IMR-90 (cell line): ENCODE measurements at regions not wholly inside any gene's neighbourhood (a gene's known extent, or its start where the extent isn't known, plus 50 kb on each side); places are given as distances from the start of the nearest gene placed in this dataset.

Experiments used
- ATAC-seq: fragments of 200-7000 bp; cut with Tn5 transposase; 2 replicates; pipeline ENCODE4 v1.9.1; 2020; ENCODE audit warnings: low read depth, mild to moderate bottlenecking, moderate library complexity
- BruUV-seq: library from RNA; stranded (reverse); fragments of 400-500 nt; replicated peaks from 2 replicates; lab custom pipeline; 2021; lab: Mats Ljungman, UMichigan
- CTCF ChIA-PET: fragments of 300-600 bp; formaldehyde crosslinking; extraction: SDS; loops from one replicate; lab custom pipeline; 2021; ENCODE audit warnings: antibody characterized with exemption; lab: Yijun Ruan, JAX
- POLR2A ChIA-PET: fragments of 300-600 bp; sonication (Branson Sonifier 250); formaldehyde crosslinking; loops from one replicate; lab custom pipeline; 2022; ENCODE audit warnings: antibody characterized with exemption; ENCODE audit not compliant: unreplicated experiment; lab: Charles Lee
- DNase-seq: peaks from one replicate; pipeline ENCODE4 v3.0.0; 2013
- H2AFZ ChIP-seq: replicated peaks from 2 replicates; pipeline ENCODE3; 2013; ENCODE audit warnings: low read length, mild to moderate bottlenecking; ENCODE audit not compliant: poor library complexity
- H2AK5ac ChIP-seq: 2 replicates; pipeline ENCODE4 v1.6.1; 2013; ENCODE audit warnings: low read depth, low read length, inconsistent platforms
- H2AK9ac ChIP-seq: replicated peaks from 2 replicates; pipeline ENCODE3; 2013; ENCODE audit warnings: mild to moderate bottlenecking, low read depth, low read length, moderate library complexity; ENCODE audit not compliant: poor library complexity
- H2BK120ac ChIP-seq: 2 replicates; pipeline ENCODE4 v1.6.1; 2013; ENCODE audit warnings: low read depth, low read length, inconsistent platforms
- H2BK15ac ChIP-seq: 3 replicates; pipeline ENCODE4 v1.6.1; 2013; ENCODE audit warnings: low read depth, low read length, inconsistent platforms
- H2BK20ac ChIP-seq: 2 replicates; pipeline ENCODE4 v1.6.1; 2013; ENCODE audit warnings: low read depth, mild to moderate bottlenecking, inconsistent platforms, low read length, moderate library complexity
- H2BK5ac ChIP-seq: 2 replicates; pipeline ENCODE4 v1.6.1; 2013; ENCODE audit warnings: mild to moderate bottlenecking, low read depth, low read length, inconsistent platforms; ENCODE audit not compliant: poor library complexity, severe bottlenecking
- H3K14ac ChIP-seq: replicated peaks from 2 replicates; pipeline ENCODE4 v1.6.1; 2013; ENCODE audit warnings: low read depth, low read length, inconsistent platforms
- H3K18ac ChIP-seq: 2 replicates; pipeline ENCODE4 v1.6.1; 2013; ENCODE audit warnings: low read depth, low read length, control low read depth
- H3K23ac ChIP-seq: 2 replicates; pipeline ENCODE4 v1.6.1; 2013; ENCODE audit warnings: low read depth, low read length, inconsistent platforms
- H3K27ac ChIP-seq: 2 replicates; pipeline ENCODE4 v1.5.1; 2013; ENCODE audit warnings: mild to moderate bottlenecking, control low read depth, low read length; ENCODE audit not compliant: insufficient read depth
- H3K27me3 ChIP-seq: 2 replicates; pipeline ENCODE4 v1.6.1; 2013; ENCODE audit warnings: low read length; ENCODE audit not compliant: control insufficient read depth, insufficient read depth
- H3K36me3 ChIP-seq: 2 replicates; pipeline ENCODE4 v1.6.1; 2013; ENCODE audit warnings: low read length, mixed read lengths; ENCODE audit not compliant: control insufficient read depth, insufficient read depth
- H3K4ac ChIP-seq: 2 replicates; pipeline ENCODE4 v1.6.1; 2013; ENCODE audit warnings: low read depth, low read length, inconsistent platforms
- H3K4me1 ChIP-seq: 2 replicates; pipeline ENCODE4 v1.6.1; 2013; ENCODE audit warnings: low read length, mixed read lengths; ENCODE audit not compliant: control insufficient read depth, insufficient read depth
- H3K4me2 ChIP-seq: 2 replicates; pipeline ENCODE4 v1.6.1; 2013; ENCODE audit warnings: low read depth, mild to moderate bottlenecking, control low read depth, low read length, moderate library complexity
- H3K4me3 ChIP-seq: 2 replicates; pipeline ENCODE4 v1.5.1; 2013; ENCODE audit warnings: low read depth, mild to moderate bottlenecking, control low read depth, low read length, moderate library complexity; ENCODE audit not compliant: insufficient read depth
- H3K56ac ChIP-seq: 2 replicates; pipeline ENCODE4 v1.6.1; 2013; ENCODE audit warnings: low read length, inconsistent platforms; ENCODE audit not compliant: insufficient read depth; ENCODE audit errors: extremely low read depth
- H3K79me1 ChIP-seq, 2 experiments: 2 replicates each; pipeline ENCODE4 v1.6.1; 2013; ENCODE audit warnings: low read length in 2 of 2, inconsistent platforms in 1 of 2, low read depth in 1 of 2
- H3K9ac ChIP-seq: 2 replicates; pipeline ENCODE4 v1.6.1; 2013; ENCODE audit warnings: low read depth, low read length, control low read depth
- H3K9me1 ChIP-seq: 2 replicates; pipeline ENCODE4 v1.6.1; 2013; ENCODE audit warnings: low read length, inconsistent platforms; ENCODE audit not compliant: insufficient read depth
- H3K9me3 ChIP-seq: 2 replicates; pipeline ENCODE4 v1.6.1; 2013; ENCODE audit warnings: low read length; ENCODE audit not compliant: control insufficient read depth, insufficient read depth
- H4K20me1 ChIP-seq: 2 replicates; pipeline ENCODE4 v1.6.1; 2013; ENCODE audit warnings: low read length, inconsistent platforms; ENCODE audit not compliant: insufficient read depth
- H4K5ac ChIP-seq: 2 replicates; pipeline ENCODE4 v1.6.1; 2013; ENCODE audit warnings: mild to moderate bottlenecking, low read depth, low read length, control low read depth
- H4K8ac ChIP-seq, 2 experiments: 2 replicates each; pipeline ENCODE4 v1.6.1; 2013; ENCODE audit warnings: low read depth in 2 of 2, low read length in 2 of 2, control low read depth in 1 of 2, inconsistent platforms in 1 of 2
- H4K91ac ChIP-seq: 2 replicates; pipeline ENCODE4 v1.6.1; 2013; ENCODE audit warnings: low read depth, low read length, inconsistent platforms; ENCODE audit not compliant: insufficient read depth
- BHLHE40 ChIP-seq: fragments of 150-350 bp; IDR thresholded peaks from 2 replicates; pipeline ENCODE4 v1.6.1; 2016; ENCODE audit warnings: mild to moderate bottlenecking, low read depth, low read length
- CEBPB ChIP-seq: IDR thresholded peaks from 2 replicates; pipeline ENCODE4 v1.6.1; 2012; ENCODE audit warnings: low read depth, low read length, improper control_type of control experiment
- CHD1 ChIP-seq: IDR thresholded peaks from 2 replicates; pipeline ENCODE4 v1.6.1; 2012; ENCODE audit warnings: low read depth, low read length, improper control_type of control experiment
- FOS ChIP-seq: fragments of 150-350 bp; IDR thresholded peaks from 2 replicates; pipeline ENCODE4 v1.6.1; 2016; ENCODE audit warnings: low read depth, low read length
- MAFK ChIP-seq: IDR thresholded peaks from 2 replicates; pipeline ENCODE4 v1.6.1; 2012; ENCODE audit warnings: low read depth, low read length, improper control_type of control experiment
- MAZ ChIP-seq: IDR thresholded peaks from 2 replicates; pipeline ENCODE4 v1.6.1; 2012; ENCODE audit warnings: low read depth, mild to moderate bottlenecking, low read length, improper control_type of control experiment, moderate library complexity, borderline replicate concordance
- MXI1 ChIP-seq: IDR thresholded peaks from 2 replicates; pipeline ENCODE4 v1.6.1; 2012; ENCODE audit warnings: low read depth, mild to moderate bottlenecking, low read length, moderate library complexity, borderline replicate concordance
- NFE2L2 ChIP-seq: fragments of 150-350 bp; IDR thresholded peaks from 2 replicates; pipeline ENCODE4 v1.6.1; 2016; ENCODE audit warnings: low read depth, mild to moderate bottlenecking, low read length
- POLR2A ChIP-seq: IDR thresholded peaks from 2 replicates; pipeline ENCODE4 v1.6.1; 2012; ENCODE audit warnings: mild to moderate bottlenecking, low read depth, low read length
- RAD21 ChIP-seq: IDR thresholded peaks from 2 replicates; pipeline ENCODE4 v1.6.1; 2012; ENCODE audit warnings: low read length, improper control_type of control experiment
- RCOR1 ChIP-seq: IDR thresholded peaks from 2 replicates; pipeline ENCODE4 v1.6.1; 2012; ENCODE audit warnings: mild to moderate bottlenecking, low read length, improper control_type of control experiment; ENCODE audit not compliant: insufficient replicate concordance
- RFX5 ChIP-seq: IDR thresholded peaks from 2 replicates; pipeline ENCODE4 v1.8.0; 2012; ENCODE audit warnings: low read depth, mild to moderate bottlenecking, low read length, moderate library complexity
- SMC3 ChIP-seq: fragments of 150-350 bp; IDR thresholded peaks from 2 replicates; pipeline ENCODE4 v1.6.1; 2016; ENCODE audit warnings: low read depth, mild to moderate bottlenecking, antibody characterized with exemption, low read length, moderate library complexity
- WGBS, 2 experiments: methylation state at CpG; one replicate each; pipeline versions ENCODE4 v1.1.5 to v1.1.7; 2013; ENCODE audit warnings: missing lambda C conversion rate in 2 of 2; ENCODE audit not compliant: insufficient read length in 1 of 2; ENCODE audit errors: extremely low coverage in 2 of 2; 5-methylcytosine and 5-hydroxymethylcytosine counted together
- dilution Hi-C: fragments of 300-500 bp; cut with HindIII; formaldehyde crosslinking; loops from one replicate; pipeline ENCODE4 v1.14.3; 2018; ENCODE audit warnings: low sequenced_read_pairs; ENCODE audit not compliant: unreplicated experiment
- in situ Hi-C: fragments of 300-500 bp; cut with MboI; formaldehyde crosslinking; loops from 3 replicates; pipeline ENCODE4 v1.14.3; 2019; ENCODE audit warnings: low sequenced_read_pairs, inconsistent platforms, mixed read lengths
- intact Hi-C: fragments of 100-400 bp; cut with micrococcal nuclease; formaldehyde crosslinking; loops from 2 replicates; pipeline ENCODE4 v1.10.0; 2022
- TF ChIP-seq, protein P1 (sequence below): fragments of 150-350 bp; IDR thresholded peaks from 2 replicates; pipeline ENCODE4 v1.6.1; 2017; ENCODE audit warnings: mild to moderate bottlenecking, antibody characterized with exemption, low read length, low read depth
- TF ChIP-seq, protein P2 (sequence below): conservative IDR thresholded peaks from 2 replicates; pipeline ENCODE4 v1.5.1; 2012; ENCODE audit warnings: mild to moderate bottlenecking, low read depth, low read length, improper control_type of control experiment
- TF ChIP-seq, protein P3 (sequence below): fragments of 150-350 bp; IDR thresholded peaks from 2 replicates; pipeline ENCODE4 v1.6.1; 2016; ENCODE audit warnings: low read depth, mild to moderate bottlenecking, low read length, moderate library complexity, borderline replicate concordance

DNA sequence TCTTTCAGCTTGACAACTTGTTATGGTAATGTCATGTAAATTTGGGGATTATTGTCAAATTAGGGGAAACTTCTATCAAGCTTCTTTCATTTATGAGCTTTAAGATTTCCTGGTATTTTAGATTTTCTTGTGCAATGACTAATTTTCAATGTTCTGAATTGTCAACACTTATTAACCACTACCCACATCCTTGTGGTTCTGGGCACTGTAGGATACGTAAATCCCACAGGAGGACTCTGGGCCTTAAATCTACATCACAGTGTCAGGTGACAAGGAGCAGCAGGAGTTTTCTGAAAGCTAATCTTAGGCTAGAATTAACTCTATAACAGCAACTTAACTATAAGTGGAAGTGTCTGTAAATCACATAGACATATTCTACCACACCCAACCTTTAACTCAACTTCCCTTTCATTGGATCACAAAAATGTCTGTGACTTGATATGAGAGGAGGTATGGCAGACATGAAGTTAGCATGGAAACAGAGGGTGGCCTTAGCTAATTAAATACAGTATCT lies 397.7 kb downstream of the HLX start:
- Histone ChIP-seq H4K8ac (no peak overlapping the region), H3K4me1 (no peaks in the 10 kb centered on the region), H3K4ac (no peak overlapping the region), H4K20me1 (no peaks in the 10 kb centered on the region), H4K5ac (no peak overlapping the region), H3K14ac (no peak overlapping the region), H3K4me2 (no peak overlapping the region), H3K18ac (no peak overlapping the region), H3K56ac (no peak overlapping the region), H3K4me3 (no peak overlapping the region), H2BK15ac (no peak overlapping the region), H3K23ac (no peak overlapping the region), H2AK9ac (no peak overlapping the region), H2AFZ (no peak overlapping the region), H3K27me3 (no peaks in the 10 kb centered on the region; the same call in 1 of the 2 replicates), H3K9ac (no peak overlapping the region), H3K79me1 (no peaks in the 10 kb centered on the region), H2BK20ac (no peak overlapping the region), H3K9me1 (no peaks in the 10 kb centered on the region), H4K91ac (no peak overlapping the region), H3K36me3 (no peaks in the 10 kb centered on the region), H2BK120ac (no peak overlapping the region), H3K27ac (no peak overlapping the region), H3K9me3 (no peaks in the 10 kb centered on the region), H2AK5ac (no peak overlapping the region), H2BK5ac (no peak overlapping the region)
- TF ChIP-seq RAD21 (no peak), POLR2A (no peak), NFE2L2 (no peak), FOS (no peak), BHLHE40 (no peak), MAZ (no peak), RFX5 (no peak), CHD1 (no peak), MAFK (no peak), CEBPB (no peak), SMC3 (no peak), MXI1 (no peak), RCOR1 (no peak)
- TF ChIP-seq, protein P1, sequence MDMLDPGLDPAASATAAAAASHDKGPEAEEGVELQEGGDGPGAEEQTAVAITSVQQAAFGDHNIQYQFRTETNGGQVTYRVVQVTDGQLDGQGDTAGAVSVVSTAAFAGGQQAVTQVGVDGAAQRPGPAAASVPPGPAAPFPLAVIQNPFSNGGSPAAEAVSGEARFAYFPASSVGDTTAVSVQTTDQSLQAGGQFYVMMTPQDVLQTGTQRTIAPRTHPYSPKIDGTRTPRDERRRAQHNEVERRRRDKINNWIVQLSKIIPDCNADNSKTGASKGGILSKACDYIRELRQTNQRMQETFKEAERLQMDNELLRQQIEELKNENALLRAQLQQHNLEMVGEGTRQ = no peak
- TF ChIP-seq, protein P2, sequence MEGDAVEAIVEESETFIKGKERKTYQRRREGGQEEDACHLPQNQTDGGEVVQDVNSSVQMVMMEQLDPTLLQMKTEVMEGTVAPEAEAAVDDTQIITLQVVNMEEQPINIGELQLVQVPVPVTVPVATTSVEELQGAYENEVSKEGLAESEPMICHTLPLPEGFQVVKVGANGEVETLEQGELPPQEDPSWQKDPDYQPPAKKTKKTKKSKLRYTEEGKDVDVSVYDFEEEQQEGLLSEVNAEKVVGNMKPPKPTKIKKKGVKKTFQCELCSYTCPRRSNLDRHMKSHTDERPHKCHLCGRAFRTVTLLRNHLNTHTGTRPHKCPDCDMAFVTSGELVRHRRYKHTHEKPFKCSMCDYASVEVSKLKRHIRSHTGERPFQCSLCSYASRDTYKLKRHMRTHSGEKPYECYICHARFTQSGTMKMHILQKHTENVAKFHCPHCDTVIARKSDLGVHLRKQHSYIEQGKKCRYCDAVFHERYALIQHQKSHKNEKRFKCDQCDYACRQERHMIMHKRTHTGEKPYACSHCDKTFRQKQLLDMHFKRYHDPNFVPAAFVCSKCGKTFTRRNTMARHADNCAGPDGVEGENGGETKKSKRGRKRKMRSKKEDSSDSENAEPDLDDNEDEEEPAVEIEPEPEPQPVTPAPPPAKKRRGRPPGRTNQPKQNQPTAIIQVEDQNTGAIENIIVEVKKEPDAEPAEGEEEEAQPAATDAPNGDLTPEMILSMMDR = no peak
- TF ChIP-seq, protein P3, sequence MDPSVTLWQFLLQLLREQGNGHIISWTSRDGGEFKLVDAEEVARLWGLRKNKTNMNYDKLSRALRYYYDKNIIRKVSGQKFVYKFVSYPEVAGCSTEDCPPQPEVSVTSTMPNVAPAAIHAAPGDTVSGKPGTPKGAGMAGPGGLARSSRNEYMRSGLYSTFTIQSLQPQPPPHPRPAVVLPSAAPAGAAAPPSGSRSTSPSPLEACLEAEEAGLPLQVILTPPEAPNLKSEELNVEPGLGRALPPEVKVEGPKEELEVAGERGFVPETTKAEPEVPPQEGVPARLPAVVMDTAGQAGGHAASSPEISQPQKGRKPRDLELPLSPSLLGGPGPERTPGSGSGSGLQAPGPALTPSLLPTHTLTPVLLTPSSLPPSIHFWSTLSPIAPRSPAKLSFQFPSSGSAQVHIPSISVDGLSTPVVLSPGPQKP = no peak
- POLR2A ChIA-PET = no interaction called here
- DNase-seq (no peak), ATAC-seq (no peak)
- no CpG with 5 or more reads among the region's 1 CpG for WGBS, 2 experiments
- no TSS peak for BruUV-seq
- dilution Hi-C loops (no loop called here), in situ Hi-C loops (no loop called here), intact Hi-C loops (no loop called here)
- CTCF ChIA-PET = interaction anchor here (2.1 kb wide), 1 partner anchor 13 kb away, joined by 5 read pairs; no protein-coding TSS in a partner anchor
